Glutamatergic neuron (in vitro differentiated cells): ENCODE measurements at regions not wholly inside any gene's neighbourhood (a gene's known extent, or its start where the extent isn't known, plus 50 kb on each side); places are given as distances from the start of the nearest gene placed in this dataset.

Source experiments
- DNase-seq: peaks from one replicate; pipeline ENCODE4 v3.0.0; 2022
- H3K27ac Mint-ChIP-seq: one replicate; pipeline ENCODE4 v1.8.0; 2020; ENCODE audit warnings: mild to moderate bottlenecking, mixed read lengths, inconsistent platforms; ENCODE audit not compliant: unreplicated experiment
- H3K27me3 Mint-ChIP-seq: one replicate; pipeline ENCODE4 v1.8.0; 2020; ENCODE audit warnings: mild to moderate bottlenecking, moderate library complexity, mixed read lengths, inconsistent platforms; ENCODE audit not compliant: unreplicated experiment
- H3K36me3 Mint-ChIP-seq: one replicate; pipeline ENCODE4 v1.8.0; 2020; ENCODE audit warnings: mild to moderate bottlenecking, mixed read lengths, inconsistent platforms; ENCODE audit not compliant: unreplicated experiment
- H3K4me1 Mint-ChIP-seq: one replicate; pipeline ENCODE4 v1.8.0; 2020; ENCODE audit warnings: mild to moderate bottlenecking, low read depth, mixed read lengths, inconsistent platforms; ENCODE audit not compliant: unreplicated experiment
- H3K4me3 Mint-ChIP-seq: one replicate; pipeline ENCODE4 v1.8.0; 2020; ENCODE audit warnings: mild to moderate bottlenecking, mixed read lengths, inconsistent platforms; ENCODE audit not compliant: unreplicated experiment
- H3K9me3 Mint-ChIP-seq: one replicate; pipeline ENCODE4 v1.8.0; 2020; ENCODE audit warnings: mild to moderate bottlenecking, moderate library complexity, mixed read lengths, inconsistent platforms; ENCODE audit not compliant: unreplicated experiment
- TF ChIP-seq, protein P1 (sequence below): fragments of 200-600 bp; sonication (generic); IDR thresholded peaks from one replicate; pipeline ENCODE4 v1.5.0; 2021; ENCODE audit not compliant: partially characterized antibody, unreplicated experiment

GRCh38 chr6:113648698-113649097 lies 208.4 kb upstream of the MARCKS start:
- no peak overlapping the region for H3K4me3 Mint-ChIP-seq

GRCh38 chr6:113649276-113649675 lies 207.9 kb upstream of the MARCKS start:
- DNase-seq, result no peak
- Mint-ChIP-seq H3K27ac (no peak overlapping the region), H3K4me3 (no peak overlapping the region), H3K4me1 (no peaks in the 10 kb centered on the region), H3K9me3 (no peaks in the 10 kb centered on the region), H3K36me3 (no peaks in the 10 kb centered on the region), H3K27me3 (no peaks in the 10 kb centered on the region)
- TF ChIP-seq, protein P1, sequence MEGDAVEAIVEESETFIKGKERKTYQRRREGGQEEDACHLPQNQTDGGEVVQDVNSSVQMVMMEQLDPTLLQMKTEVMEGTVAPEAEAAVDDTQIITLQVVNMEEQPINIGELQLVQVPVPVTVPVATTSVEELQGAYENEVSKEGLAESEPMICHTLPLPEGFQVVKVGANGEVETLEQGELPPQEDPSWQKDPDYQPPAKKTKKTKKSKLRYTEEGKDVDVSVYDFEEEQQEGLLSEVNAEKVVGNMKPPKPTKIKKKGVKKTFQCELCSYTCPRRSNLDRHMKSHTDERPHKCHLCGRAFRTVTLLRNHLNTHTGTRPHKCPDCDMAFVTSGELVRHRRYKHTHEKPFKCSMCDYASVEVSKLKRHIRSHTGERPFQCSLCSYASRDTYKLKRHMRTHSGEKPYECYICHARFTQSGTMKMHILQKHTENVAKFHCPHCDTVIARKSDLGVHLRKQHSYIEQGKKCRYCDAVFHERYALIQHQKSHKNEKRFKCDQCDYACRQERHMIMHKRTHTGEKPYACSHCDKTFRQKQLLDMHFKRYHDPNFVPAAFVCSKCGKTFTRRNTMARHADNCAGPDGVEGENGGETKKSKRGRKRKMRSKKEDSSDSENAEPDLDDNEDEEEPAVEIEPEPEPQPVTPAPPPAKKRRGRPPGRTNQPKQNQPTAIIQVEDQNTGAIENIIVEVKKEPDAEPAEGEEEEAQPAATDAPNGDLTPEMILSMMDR, result no peak

More at GRCh38 chr6:113648698-113649097, 208.4 kb upstream of the MARCKS start:
- DNase-seq, result no peak
- H3K27ac Mint-ChIP-seq, result no peak overlapping the region
- no peaks in the 10 kb centered on the region for H3K4me1 Mint-ChIP-seq
- H3K27me3 Mint-ChIP-seq, result no peaks in the 10 kb centered on the region
- TF ChIP-seq, protein P1, result no peak
- no peaks in the 10 kb centered on the region for H3K9me3 Mint-ChIP-seq
- H3K36me3 Mint-ChIP-seq, result no peaks in the 10 kb centered on the region

- H3K36me3 Mint-ChIP-seq, result no peaks in the 10 kb centered on the region
- TF ChIP-seq, protein P1, result no peak
- H3K27me3 Mint-ChIP-seq, result no peaks in the 10 kb centered on the region
- DNase-seq, result no peak
- no peaks in the 10 kb centered on the region for H3K4me1 Mint-ChIP-seq
- no peaks in the 10 kb centered on the region for H3K9me3 Mint-ChIP-seq
- H3K27ac Mint-ChIP-seq, result no peak overlapping the region
- no peak overlapping the region for H3K4me3 Mint-ChIP-seq
These were observed 207.1 kb upstream of the MARCKS start for GRCh38 chr6:113649880-113650609.

GRCh38 chr6:113650610-113650979 lies 206.6 kb upstream of the MARCKS start:
- TF ChIP-seq, protein P1, result no peak
- H3K4me1 Mint-ChIP-seq, result no peaks in the 10 kb centered on the region
- H3K27ac Mint-ChIP-seq, result no peak overlapping the region
- H3K27me3 Mint-ChIP-seq, result no peaks in the 10 kb centered on the region
- no peaks in the 10 kb centered on the region for H3K36me3 Mint-ChIP-seq
- H3K4me3 Mint-ChIP-seq, result no peak overlapping the region
- H3K9me3 Mint-ChIP-seq, result no peaks in the 10 kb centered on the region
- DNase-seq, result no peak

DNA sequence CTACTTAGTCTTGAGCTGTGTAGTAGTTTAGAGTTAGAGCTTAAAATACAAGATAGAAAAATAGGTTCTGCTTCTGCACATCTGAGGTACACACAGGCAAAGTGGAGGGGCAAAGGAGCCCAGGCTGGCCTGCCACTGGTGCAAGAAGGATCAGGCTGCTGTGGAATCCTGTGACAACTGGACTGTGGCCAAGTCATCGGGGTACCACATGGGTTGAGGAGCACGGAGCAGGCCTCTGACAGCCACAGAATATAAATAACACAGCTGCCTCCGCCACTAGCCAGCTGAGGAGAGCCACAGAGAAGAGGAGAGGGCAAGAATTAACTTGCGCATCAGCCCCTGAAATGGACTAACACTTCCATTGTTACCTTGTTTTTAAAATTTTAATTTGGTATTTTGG lies 206.0 kb upstream of the MARCKS start:
- no peak for DNase-seq
- H3K4me1 Mint-ChIP-seq, result no peaks in the 10 kb centered on the region
- no peaks in the 10 kb centered on the region for H3K36me3 Mint-ChIP-seq
- H3K27ac Mint-ChIP-seq, result no peak overlapping the region
- H3K9me3 Mint-ChIP-seq, result no peaks in the 10 kb centered on the region
- TF ChIP-seq, protein P1, result no peak
- no peaks in the 10 kb centered on the region for H3K27me3 Mint-ChIP-seq
- no peak overlapping the region for H3K4me3 Mint-ChIP-seq
